Activated B cell treated with CpG ODN at 0.5 μM for 24 hours (primary cell): ENCODE measurements at regions not wholly inside any gene's neighbourhood (a gene's known extent, or its start where the extent isn't known, plus 50 kb on each side); places are given as distances from the start of the nearest gene placed in this dataset.
"Not testable (repeated sequence)": the region's sequence is repeated elsewhere in the genome, so short reads cannot be mapped to it uniquely, and the experiment has no call there.

Source experiments
- ATAC-seq: fragments of 200-7000 bp; cut with Tn5 transposase; one replicate; pipeline ENCODE4 v1.10.0; 2021; ENCODE audit warnings: low read depth, mild to moderate bottlenecking, moderate library complexity
- CTCF ChIA-PET: fragments of 350-600 bp; sonication (Branson Sonifier 250); formaldehyde crosslinking; loops from one replicate; lab custom pipeline; 2021; ENCODE audit warnings: antibody characterized with exemption; lab: Charles Lee
- POLR2A ChIA-PET: fragments of 350-600 bp; sonication (Branson Sonifier 250); formaldehyde crosslinking; loops from one replicate; lab custom pipeline; 2021; ENCODE audit warnings: antibody characterized with exemption; lab: Charles Lee
- DNase-seq: peaks from one replicate; pipeline ENCODE4 v3.0.0; 2022
- H3K27ac Mint-ChIP-seq: one replicate; pipeline ENCODE4 v1.8.0; 2020; ENCODE audit warnings: mixed read lengths
- H3K27me3 Mint-ChIP-seq: one replicate; pipeline ENCODE4 v1.8.0; 2021; ENCODE audit warnings: mixed read lengths
- H3K36me3 Mint-ChIP-seq: one replicate; pipeline ENCODE4 v1.8.0; 2021; ENCODE audit warnings: low read depth, mixed read lengths
- H3K4me1 Mint-ChIP-seq: one replicate; pipeline ENCODE4 v1.8.0; 2021; ENCODE audit warnings: mixed read lengths
- H3K4me3 Mint-ChIP-seq: one replicate; pipeline ENCODE4 v1.8.0; 2020; ENCODE audit warnings: mild to moderate bottlenecking, mixed read lengths
- H3K9me3 Mint-ChIP-seq: one replicate; pipeline ENCODE4 v1.8.0; 2020; ENCODE audit warnings: mixed read lengths
- intact Hi-C: fragments of 100-400 bp; cut with micrococcal nuclease; formaldehyde crosslinking; loops from one replicate; pipeline ENCODE4 v1.15.1; 2024
- TF ChIP-seq, protein P1 (sequence below): fragments of 200-600 bp; IDR thresholded peaks from one replicate; pipeline ENCODE4 v1.8.0; 2022; ENCODE audit warnings: antibody characterized with exemption, mild to moderate bottlenecking

DNA sequence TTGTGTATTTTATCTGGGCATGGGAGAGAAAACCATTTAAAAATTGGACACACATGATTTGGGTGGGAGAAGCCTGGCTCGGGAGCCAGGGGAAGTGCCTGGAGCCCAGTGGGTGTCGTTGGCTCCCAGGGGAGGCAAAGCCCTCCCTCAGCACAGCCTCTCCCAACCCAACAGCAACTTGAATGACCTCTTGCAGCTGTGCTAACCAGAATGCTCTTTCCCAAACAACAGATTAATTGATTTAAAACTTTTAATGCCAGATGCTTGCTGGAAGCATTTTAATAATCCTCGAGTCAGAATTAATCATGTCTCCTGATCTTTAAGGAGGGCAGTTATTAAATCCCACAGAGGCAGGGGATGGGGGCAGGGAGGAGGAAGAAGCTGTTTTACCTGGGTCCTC lies 401.6 kb downstream of the BUD13 start:
- no peak overlapping the region for H3K27ac Mint-ChIP-seq
- H3K4me1 Mint-ChIP-seq: no peaks in the 10 kb centered on the region
- TF ChIP-seq, protein P1, sequence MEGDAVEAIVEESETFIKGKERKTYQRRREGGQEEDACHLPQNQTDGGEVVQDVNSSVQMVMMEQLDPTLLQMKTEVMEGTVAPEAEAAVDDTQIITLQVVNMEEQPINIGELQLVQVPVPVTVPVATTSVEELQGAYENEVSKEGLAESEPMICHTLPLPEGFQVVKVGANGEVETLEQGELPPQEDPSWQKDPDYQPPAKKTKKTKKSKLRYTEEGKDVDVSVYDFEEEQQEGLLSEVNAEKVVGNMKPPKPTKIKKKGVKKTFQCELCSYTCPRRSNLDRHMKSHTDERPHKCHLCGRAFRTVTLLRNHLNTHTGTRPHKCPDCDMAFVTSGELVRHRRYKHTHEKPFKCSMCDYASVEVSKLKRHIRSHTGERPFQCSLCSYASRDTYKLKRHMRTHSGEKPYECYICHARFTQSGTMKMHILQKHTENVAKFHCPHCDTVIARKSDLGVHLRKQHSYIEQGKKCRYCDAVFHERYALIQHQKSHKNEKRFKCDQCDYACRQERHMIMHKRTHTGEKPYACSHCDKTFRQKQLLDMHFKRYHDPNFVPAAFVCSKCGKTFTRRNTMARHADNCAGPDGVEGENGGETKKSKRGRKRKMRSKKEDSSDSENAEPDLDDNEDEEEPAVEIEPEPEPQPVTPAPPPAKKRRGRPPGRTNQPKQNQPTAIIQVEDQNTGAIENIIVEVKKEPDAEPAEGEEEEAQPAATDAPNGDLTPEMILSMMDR: no peak
- peaks cover 4% of the 10 kb centered on the region for H3K27me3 Mint-ChIP-seq
- CTCF ChIA-PET: no interaction called here
- H3K36me3 Mint-ChIP-seq: no peaks in the 10 kb centered on the region
- ATAC-seq: no peak
- POLR2A ChIA-PET: no interaction called here
- H3K4me3 Mint-ChIP-seq: no peak overlapping the region
- intact Hi-C loops: no loop called here
- no peak for DNase-seq
- no peaks in the 10 kb centered on the region for H3K9me3 Mint-ChIP-seq

DNA sequence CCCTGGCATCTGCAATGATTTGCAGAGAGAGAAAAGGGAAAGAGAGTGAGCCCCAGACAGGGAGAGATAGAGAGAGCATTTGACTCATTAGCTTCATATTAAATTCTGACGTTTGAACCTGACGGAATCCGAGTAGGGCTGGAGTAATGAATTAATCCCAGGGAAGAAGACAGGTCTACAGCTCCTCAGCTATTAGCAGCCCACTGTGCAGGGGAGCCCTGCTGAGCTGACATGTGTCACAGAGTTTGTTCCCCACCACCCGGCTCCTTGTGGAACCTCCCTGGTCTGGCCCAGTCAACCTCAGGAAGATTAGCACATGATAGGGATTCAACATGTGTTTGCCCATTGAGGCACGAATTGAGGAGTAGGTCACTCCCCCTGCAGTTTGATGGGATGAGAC lies 404.0 kb downstream of the BUD13 start:
- H3K9me3 Mint-ChIP-seq: no peaks in the 10 kb centered on the region

GRCh38 chr11:116366980-116367645 lies 405.7 kb downstream of the BUD13 start:
- Mint-ChIP-seq H3K27me3 (peaks cover 4% of the 10 kb centered on the region), H3K4me3 (no peak overlapping the region), H3K9me3 (no peaks in the 10 kb centered on the region), H3K36me3 (no peaks in the 10 kb centered on the region), H3K4me1 (no peaks in the 10 kb centered on the region), H3K27ac (no peak overlapping the region)
- POLR2A ChIA-PET: no interaction called here
- DNase-seq (no peak), ATAC-seq (no peak)
- TF ChIP-seq, protein P1: no peak
- CTCF ChIA-PET: no interaction called here
- intact Hi-C loops: no loop called here

More for the DNA sequence above, 404.0 kb downstream of the BUD13 start:
- TF ChIP-seq, protein P1: no peak
- CTCF ChIA-PET: no interaction called here
- intact Hi-C loops: no loop called here
- H3K36me3 Mint-ChIP-seq: no peaks in the 10 kb centered on the region
- H3K27ac Mint-ChIP-seq: no peak overlapping the region
- no peaks in the 10 kb centered on the region for H3K4me1 Mint-ChIP-seq
- POLR2A ChIA-PET: no interaction called here
- H3K4me3 Mint-ChIP-seq: no peak overlapping the region
- DNase-seq: no peak
- H3K27me3 Mint-ChIP-seq: peaks cover 4% of the 10 kb centered on the region
- no peak for ATAC-seq

- peaks cover 4% of the 10 kb centered on the region for H3K27me3 Mint-ChIP-seq
Observed at GRCh38 chr11:116366451-116366850, 406.3 kb downstream of the BUD13 start.

GRCh38 chr11:116364925-116365324 lies 407.9 kb downstream of the BUD13 start:
- H3K27me3 Mint-ChIP-seq, CTCF ChIA-PET, DNase-seq, intact Hi-C loops, H3K9me3 Mint-ChIP-seq, H3K4me3 Mint-ChIP-seq, ATAC-seq, H3K27ac Mint-ChIP-seq, H3K4me1 Mint-ChIP-seq, H3K36me3 Mint-ChIP-seq, POLR2A ChIA-PET: not testable (repeated sequence)

More at GRCh38 chr11:116366451-116366850, 406.3 kb downstream of the BUD13 start:
- intact Hi-C loops: no loop called here
- ATAC-seq (no peak), DNase-seq (no peak)
- Mint-ChIP-seq H3K36me3 (no peaks in the 10 kb centered on the region), H3K9me3 (no peaks in the 10 kb centered on the region), H3K4me3 (no peak overlapping the region), H3K4me1 (no peaks in the 10 kb centered on the region), H3K27ac (no peak overlapping the region)
- CTCF ChIA-PET: no interaction called here
- TF ChIP-seq, protein P1: no peak
- POLR2A ChIA-PET: no interaction called here

DNA sequence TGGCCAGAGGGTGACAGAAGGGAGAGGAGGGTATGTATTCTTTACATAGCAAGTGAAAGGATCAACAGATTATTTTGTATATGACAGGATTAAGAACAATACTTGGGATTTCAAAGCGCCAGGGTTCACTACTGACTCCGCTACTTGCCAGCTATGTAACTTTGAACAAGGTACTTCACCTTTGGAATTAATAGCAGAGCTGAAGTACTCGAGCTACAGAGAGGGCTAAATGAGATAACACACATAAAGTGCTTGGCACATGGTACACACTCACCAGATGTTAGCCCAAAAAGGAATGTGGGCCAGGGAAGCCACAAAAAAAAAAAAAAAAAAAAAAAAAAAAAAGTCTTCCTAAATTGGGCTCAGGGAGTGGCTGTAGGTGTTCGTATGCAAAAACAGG lies 408.4 kb downstream of the BUD13 start:
- ATAC-seq: no peak
- no peak for DNase-seq
- ChIA-PET CTCF (no interaction called here), POLR2A (no interaction called here)
- intact Hi-C loops: no loop called here
- no peaks in the 10 kb centered on the region for H3K36me3 Mint-ChIP-seq
- no peaks in the 10 kb centered on the region for H3K9me3 Mint-ChIP-seq
- TF ChIP-seq, protein P1: no peak
- no peak overlapping the region for H3K27ac Mint-ChIP-seq
- H3K4me3 Mint-ChIP-seq: no peak overlapping the region
- H3K4me1 Mint-ChIP-seq: no peaks in the 10 kb centered on the region
- peaks cover 4% of the 10 kb centered on the region for H3K27me3 Mint-ChIP-seq
